ENCODE measurements at regions not wholly inside any gene's neighbourhood (a gene's known extent, or its start where the extent isn't known, plus 50 kb on each side); places are given as distances from the start of the nearest gene placed in this dataset.
"Not testable (repeated sequence)": the region's sequence is repeated elsewhere in the genome, so short reads cannot be mapped to it uniquely, and the experiment has no call there.

DNA sequence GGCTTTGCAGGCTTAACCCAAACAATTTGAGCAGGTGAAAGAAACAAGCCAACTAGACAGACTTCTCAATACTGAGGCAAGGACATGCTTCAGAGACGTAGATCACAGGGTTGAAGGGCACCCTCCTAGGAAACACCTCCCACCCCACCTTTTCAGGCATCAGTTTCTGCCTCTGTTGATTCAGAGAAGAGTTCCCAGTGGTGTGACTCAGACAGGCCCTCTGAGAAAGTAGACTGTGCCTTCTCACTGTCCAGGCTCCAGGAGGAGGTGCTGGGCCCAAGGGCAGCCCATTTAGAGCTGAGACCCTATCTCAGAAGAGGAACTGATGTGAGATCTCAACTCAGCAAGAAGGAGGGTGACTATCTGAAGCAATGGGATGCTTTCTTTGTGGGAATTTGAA, 108.1 kb downstream of the FAM50B start:
- in situ Hi-C loops (cut with MboI; ENCODE audit: low pct_unique_long_range_greater_than_20kb, low sequenced_read_pairs) = no loop called here
- DNase-seq = no peak

DNA sequence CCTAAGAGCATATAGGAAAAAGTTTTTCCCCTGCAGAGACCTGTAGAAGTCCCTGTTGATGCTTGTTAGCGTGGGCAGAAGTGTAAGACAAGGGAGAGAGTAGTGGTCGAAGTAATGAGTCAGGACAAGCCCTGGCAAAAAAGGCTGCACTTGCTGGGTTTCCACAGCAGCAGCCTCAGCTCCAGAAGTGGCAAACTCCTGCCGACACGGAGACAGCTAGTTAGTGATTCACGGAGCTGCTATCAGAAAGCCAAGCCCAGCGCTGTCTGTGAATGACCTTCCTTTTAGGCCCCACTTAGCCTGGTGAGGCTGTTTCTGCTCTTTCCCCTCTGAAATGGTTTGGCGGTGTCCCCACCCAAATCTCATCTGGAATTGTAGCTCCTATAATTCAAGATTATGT, 109.1 kb downstream of the FAM50B start:
- no peak for DNase-seq
- in situ Hi-C loops (cut with MboI; ENCODE audit: low pct_unique_long_range_greater_than_20kb, low sequenced_read_pairs) = no loop called here

DNA sequence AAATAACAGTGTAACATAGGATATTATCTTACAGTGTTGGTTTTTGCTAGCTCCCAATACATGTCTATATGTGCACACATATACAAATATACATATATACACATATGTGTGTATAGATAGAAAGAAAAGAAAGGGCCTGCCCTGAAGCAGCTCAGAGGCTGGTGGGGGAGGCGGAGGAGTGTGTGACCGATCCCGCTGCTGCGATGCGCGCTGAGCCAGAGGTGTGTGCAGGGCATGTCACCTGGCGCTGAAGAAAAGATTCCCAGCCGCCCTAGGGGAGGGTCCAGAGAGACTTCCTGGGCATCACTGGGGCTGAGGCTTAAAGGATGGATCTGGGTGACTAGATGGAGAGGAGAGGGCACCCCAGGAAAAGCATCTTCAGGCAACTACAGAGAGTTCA, 110.2 kb downstream of the FAM50B start:
- in situ Hi-C loops (cut with MboI; ENCODE audit: low pct_unique_long_range_greater_than_20kb, low sequenced_read_pairs) = no loop called here
- no peak for DNase-seq

DNA sequence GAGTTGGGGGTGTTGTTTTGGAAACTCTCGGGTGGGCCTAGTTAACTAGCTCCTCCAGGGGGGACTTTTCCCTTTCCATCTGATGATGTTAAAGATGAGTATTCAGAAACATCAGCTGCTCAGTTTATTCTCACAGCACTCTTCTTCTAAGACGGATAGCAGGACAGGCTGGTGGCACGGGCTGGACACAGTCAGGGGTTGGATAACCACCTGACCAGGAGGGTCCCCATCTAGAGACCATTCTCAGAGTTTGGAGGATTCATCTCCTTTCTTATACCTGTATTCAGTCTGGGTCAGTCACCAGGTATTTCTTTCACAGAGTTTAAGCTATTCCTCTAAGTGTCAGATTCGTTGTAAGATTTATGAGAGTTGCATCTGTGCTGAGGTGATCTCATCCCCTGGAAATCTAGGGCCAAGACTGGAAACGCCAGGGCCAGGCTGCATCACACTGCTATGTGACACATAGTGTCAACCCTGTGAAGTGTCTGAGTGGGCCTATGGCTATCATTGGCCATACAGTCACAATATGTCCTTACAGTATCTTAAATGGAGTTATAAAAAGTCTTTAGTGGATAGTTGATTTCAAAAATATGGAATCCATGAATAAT, 111.7 kb downstream of the FAM50B start:
- in situ Hi-C loops (cut with MboI; ENCODE audit: low pct_unique_long_range_greater_than_20kb, low sequenced_read_pairs) = no loop called here
- no peak for DNase-seq

DNA sequence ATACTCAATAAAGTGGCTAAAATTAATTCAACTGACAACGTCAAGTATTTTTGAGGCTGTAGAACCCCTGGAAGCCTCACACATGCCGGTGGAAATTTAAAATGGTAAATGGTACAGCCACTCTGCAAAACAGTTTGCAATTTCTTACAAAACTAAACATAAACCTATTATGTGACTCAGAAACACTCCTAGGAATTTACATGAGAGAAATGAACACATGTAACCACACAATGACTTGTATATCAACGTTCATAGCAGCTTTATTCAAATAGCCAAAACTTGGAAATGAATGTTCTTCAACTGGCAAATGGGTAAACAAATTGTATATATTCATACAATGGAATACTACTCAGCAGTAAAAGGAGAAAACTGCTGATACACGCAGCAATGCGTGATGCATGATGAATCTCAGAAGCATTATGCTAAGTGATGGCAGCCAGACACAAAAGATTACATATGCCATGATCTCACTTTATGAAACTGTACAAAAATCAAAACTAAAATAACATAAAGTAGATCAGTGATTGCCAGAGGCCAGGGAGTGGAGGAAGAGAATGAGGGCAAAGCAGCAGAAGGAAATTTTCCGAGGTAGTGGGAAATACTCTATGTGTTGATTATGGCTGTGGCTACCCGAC, 112.5 kb downstream of the FAM50B start:
- in situ Hi-C loops (cut with MboI; ENCODE audit: low pct_unique_long_range_greater_than_20kb, low sequenced_read_pairs) = no loop called here
- no peak for DNase-seq

DNA sequence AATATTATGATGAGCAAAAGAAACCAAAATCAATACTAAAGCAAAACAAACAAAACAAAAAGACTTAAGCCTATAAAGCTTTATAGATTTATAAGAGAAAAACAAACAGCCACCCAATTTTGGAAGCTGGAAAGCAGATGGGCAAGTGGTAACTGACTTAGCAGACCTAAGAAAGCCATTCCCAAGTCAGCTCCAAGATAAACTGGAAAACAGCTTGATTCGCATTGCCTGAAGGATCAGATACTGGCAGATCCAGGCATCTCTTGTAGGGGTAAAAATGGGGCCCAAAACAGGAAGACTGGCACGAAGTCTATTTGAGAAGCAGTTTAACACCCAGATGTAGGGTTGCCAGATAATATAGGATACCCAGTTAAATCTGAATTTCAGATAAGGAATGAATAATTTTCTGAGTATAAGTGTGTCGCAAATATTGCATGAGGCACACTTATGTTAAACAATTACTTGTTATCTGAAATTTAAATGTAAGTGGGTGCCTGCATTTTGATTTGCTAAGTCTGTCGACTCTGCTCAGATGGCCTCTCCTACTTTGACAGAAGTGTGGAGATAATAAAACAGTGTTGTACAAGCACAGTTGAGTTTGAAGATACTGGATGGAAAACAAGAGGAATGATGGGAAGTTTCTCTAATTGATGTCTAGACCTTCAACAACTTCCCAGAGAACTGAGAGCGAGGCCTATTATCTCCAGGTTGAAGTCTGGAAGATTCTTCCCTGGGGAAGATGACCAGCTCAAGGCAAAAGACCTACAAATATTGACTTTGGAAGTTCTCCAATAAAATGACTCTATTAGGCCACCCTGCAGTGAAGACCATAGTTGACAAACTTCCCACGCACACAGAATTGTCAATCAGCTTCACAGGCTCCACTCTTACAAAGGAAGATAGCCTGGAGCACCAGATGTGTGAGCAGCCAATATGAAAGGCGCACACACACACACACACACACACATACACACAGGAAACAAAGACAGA, 113.4 kb downstream of the FAM50B start:
- in situ Hi-C loops (cut with MboI; ENCODE audit: low pct_unique_long_range_greater_than_20kb, low sequenced_read_pairs) = no loop called here
- no peak for DNase-seq

DNA sequence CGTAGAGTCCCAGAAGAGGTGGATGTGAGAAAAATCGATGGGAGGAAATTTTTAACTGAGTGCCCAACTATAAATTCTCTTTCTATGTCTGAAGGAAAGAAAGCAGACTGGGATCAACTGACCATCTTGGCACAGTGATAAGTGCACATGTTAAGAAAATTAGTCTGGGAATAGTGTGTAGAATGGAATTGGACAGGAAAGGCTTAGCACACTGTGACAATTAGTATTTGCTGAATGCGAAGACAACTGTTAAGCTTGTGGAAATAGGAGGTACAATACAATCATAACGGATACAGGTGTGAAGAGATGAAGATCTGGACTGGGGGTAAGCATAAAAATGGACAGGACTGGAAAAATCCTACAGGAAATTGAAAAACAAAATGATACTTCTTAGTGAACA, 114.3 kb downstream of the FAM50B start:
- in situ Hi-C loops (cut with MboI; ENCODE audit: low pct_unique_long_range_greater_than_20kb, low sequenced_read_pairs) = no loop called here

DNA sequence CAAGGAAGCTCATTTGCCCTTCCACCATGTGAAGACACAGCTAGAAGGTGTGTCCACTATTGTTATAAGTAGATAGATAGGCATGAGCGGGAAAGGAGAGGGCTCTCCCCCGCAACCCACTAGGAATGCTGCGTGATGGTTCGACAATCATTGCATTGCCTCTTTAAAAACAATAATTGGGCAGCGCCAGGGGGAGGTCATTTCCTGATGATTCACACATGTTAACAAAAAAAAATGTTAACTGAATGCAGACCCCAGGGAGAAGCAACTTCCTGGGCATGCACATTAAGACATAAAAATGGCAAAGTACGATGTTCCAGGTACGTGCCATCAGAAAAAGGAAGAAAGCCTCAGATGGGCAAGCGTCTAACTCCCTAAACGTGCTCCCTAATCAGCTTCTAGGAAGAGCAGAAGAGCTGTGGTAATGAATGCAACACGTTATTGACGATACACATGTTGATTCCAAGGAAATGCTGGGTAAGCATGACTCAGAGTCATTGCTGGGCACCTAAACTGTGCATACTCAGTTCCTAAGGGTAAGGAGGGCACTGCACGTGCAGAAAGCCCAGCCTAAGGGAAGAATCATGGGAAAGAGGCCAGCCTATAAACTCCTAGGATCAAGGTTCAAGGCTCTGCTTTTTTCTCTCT, 113.7 kb downstream of the FAM217A start:
- in situ Hi-C loops (cut with MboI; ENCODE audit: low pct_unique_long_range_greater_than_20kb, low sequenced_read_pairs) = no loop called here
- no peak for DNase-seq

More for the DNA sequence above, 114.3 kb downstream of the FAM50B start:
- DNase-seq = no peak

DNA sequence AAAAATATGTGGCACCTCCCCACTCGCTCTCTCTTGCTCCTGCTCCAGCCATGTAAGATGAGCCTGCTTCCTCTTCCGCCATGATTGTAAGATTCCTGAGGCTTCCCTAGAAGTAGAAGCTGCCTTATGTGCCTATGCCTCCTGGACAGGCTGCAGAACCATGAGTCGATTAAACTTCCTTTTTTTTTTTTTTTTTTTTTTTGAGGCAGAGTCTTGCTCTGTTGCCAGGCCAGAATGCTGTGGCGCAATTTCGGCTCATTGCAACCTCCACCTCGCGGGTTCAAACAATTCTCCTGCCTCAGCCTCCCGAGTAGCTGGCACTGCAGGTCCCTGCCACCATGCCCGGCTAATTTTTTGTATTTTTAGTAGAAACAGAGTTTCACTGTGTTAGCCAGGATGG, 112.5 kb downstream of the FAM217A start:
- DNase-seq = no peak
- in situ Hi-C loops (cut with MboI; ENCODE audit: low pct_unique_long_range_greater_than_20kb, low sequenced_read_pairs) = no loop called here

DNA sequence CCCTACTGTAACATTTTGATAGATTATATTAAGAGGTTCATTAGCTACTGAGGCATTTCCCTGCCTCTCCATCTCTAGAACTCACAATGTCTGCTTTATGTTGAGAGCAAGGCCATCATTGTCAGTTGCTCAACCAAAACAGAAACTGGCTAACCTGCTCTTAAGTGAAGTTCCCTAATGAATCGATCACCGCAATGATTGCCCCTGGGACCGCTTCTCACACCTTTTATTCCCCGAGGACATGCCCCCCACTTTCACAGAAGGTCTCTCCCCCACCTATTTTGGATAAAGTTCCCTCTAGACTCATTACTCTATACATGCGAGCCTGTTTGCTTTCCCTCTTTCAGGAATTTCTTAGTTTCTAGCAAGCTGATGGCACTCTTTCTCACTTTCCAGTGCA, 108.8 kb downstream of the FAM217A start:
- no peak for DNase-seq
- in situ Hi-C loops (cut with MboI; ENCODE audit: low pct_unique_long_range_greater_than_20kb, low sequenced_read_pairs) = no loop called here

DNA sequence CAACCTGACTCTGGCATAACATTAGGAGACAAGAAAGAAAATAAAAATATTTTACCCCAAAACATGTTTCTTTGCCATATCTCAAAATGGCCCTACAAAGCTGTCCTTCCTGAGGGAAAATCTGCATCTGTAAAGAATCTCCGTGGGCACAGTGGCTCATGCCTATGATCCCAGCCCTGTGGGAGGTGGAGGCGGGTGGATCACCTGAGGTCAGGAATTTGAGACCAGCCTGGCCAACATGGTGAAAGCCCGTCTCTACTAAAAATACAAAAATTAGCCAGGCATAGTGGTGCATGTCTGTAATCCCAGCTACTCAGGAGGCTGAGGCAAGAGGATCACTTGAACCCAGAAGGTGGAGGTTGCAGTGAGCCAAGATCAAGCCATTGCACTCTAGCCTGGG, 105.8 kb downstream of the FAM217A start:
- DNase-seq; in situ Hi-C loops (cut with MboI; ENCODE audit: low pct_unique_long_range_greater_than_20kb, low sequenced_read_pairs): not testable (repeated sequence)

DNA sequence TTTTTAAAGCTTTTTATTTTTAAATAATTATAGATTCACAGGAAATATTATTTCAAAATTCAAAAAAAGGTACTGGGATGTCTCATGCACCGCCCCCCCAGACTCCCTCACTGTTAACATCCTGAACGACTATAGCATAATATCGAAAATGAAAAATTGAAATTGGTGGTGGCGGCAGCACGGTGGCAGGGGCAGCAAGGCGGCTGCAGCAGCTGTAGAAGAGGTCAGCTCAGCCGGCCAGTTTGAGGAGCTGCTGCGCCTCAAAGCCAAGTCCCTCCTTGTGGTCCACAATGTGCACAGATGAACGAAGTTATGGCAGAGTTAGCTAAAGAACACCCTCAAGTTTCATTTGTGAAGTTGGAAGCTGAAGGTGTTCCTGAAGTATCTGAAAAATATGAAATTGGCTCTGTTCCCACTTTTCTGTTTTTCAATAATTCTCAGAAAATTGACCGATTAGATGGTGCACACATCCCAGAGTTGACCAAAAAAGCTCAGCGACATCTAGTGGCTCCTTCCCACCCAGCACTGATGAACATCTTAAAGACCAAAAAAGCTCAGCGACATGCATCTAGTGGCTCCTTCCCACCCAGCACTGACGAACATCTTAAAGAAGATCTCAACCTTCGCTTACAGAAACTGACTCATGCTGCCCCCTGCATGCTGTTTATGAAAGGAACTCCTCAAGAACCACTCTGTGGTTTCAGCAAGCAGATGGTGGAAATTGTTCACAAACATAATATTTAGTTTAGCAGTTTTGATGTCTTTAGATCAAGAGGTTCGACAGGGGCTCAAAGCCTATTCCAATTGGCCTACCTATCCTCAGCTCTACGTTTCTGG, 100.8 kb downstream of the FAM217A start:
- in situ Hi-C loops (cut with MboI; ENCODE audit: low pct_unique_long_range_greater_than_20kb, low sequenced_read_pairs) = loop anchor here (25.0 kb wide), 2 partner anchors 241 to 691 kb away; no protein-coding TSS in a partner anchor

DNA sequence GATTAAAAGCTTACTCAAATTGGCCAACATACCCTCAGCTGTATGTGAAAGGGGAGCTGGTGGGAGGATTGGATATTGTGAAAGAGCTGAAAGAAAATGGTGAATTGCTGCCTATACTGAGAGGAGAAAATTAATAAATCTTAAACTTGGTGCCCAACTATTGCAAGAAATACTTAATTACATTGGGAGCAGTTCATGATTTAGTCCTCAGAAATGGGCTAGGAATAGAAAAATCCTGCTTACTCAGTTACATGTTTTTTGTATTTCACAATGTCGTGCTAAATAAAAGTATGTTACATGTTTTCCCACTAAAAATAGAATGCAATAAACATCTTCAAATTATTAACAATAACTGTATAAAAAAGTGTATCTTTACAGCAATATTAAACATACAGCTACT, 100.0 kb downstream of the FAM217A start:
- DNase-seq = not testable (repeated sequence)
- in situ Hi-C loops (cut with MboI; ENCODE audit: low pct_unique_long_range_greater_than_20kb, low sequenced_read_pairs) = loop anchor here (25.0 kb wide), 2 partner anchors 242 to 692 kb away; no protein-coding TSS in a partner anchor

More for the DNA sequence above, 100.8 kb downstream of the FAM217A start:
- peak; percentile 74 for DNase-seq

DNA sequence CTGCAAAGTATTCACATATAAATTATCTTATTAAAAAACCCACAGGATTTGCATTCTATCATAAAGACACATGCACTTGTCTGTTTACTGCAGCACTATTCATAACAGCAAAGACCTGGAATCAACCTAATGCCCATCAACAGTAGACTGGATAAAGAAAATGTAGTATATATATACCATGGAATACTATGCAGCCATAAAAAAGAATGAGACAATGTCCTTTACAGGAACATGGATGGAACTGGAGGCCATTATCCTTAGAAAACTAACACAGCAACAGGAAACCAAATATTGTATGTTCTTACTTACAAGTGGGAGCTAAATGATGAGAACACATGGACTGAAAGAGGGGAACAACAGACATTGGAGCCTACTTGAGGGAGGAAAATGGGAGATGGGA, 97.0 kb downstream of the FAM217A start:
- no peak for DNase-seq
- in situ Hi-C loops (cut with MboI; ENCODE audit: low pct_unique_long_range_greater_than_20kb, low sequenced_read_pairs) = loop anchor here (25.0 kb wide), 2 partner anchors 245 to 695 kb away; no protein-coding TSS in a partner anchor

DNA sequence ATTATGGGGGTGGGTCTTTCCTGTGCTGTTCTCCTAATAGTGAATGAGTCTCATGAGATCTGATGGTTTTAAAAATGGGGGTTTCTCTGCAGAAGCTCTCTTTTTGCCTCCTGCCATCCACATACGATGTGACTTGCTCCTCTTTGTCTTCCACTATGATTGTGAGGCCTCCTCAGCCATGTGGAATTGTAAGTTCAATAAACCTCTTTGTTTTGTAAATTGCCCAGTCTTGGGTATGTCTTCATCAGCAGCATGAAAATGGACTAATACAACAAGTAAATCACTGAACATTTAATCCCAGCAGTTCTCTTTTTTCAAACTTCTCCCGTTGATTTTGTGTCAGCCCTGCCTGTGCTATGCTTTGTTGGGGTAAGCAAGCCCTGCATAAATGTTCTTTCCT, 95.2 kb downstream of the FAM217A start:
- in situ Hi-C loops (cut with MboI; ENCODE audit: low pct_unique_long_range_greater_than_20kb, low sequenced_read_pairs) = loop anchor here (25.0 kb wide), 2 partner anchors 246 to 696 kb away; no protein-coding TSS in a partner anchor
- DNase-seq = no peak

DNA sequence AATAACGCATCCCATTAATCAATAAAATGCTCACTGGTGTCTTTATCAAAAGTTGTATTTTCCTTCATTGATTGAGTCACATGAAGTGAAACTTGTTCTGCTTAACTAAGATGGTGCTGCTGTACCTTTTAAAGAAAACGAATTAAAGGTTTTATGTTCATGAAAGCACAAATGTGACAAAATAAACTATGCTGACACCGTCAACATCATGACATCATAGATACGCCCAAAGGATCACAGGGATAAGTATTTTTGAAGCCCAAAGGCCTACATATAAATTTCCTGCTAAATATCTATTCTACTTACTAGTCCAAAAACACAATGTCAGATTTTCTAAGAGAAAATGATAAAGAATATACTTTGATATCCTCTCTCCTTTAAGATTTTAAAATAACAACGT, 94.4 kb downstream of the FAM217A start:
- in situ Hi-C loops (cut with MboI; ENCODE audit: low pct_unique_long_range_greater_than_20kb, low sequenced_read_pairs) = loop anchor here (25.0 kb wide), 2 partner anchors 247 to 697 kb away; no protein-coding TSS in a partner anchor
- DNase-seq = no peak

DNA sequence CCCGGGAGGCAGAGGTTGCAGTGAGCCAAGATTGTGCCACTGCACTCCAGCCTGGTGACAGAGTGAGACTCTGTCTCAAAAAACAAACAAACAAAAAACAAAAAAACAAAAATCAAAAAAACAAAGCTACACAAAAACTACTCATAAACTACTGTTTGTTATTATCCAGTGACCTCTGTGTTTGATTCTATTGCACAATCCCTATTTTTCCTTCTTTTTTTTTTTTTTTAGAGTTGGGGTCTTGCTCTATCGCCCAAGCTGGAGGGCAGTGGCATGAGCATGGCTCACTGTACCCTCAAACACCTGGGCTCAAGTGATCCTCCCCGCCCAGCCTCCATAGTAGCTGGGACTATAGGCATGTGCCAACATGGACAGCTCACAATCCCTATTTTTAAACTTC, 92.7 kb downstream of the FAM217A start:
- in situ Hi-C loops (cut with MboI; ENCODE audit: low pct_unique_long_range_greater_than_20kb, low sequenced_read_pairs) = loop anchor here (25.0 kb wide), 2 partner anchors 249 to 699 kb away; no protein-coding TSS in a partner anchor
- DNase-seq = no peak

DNA sequence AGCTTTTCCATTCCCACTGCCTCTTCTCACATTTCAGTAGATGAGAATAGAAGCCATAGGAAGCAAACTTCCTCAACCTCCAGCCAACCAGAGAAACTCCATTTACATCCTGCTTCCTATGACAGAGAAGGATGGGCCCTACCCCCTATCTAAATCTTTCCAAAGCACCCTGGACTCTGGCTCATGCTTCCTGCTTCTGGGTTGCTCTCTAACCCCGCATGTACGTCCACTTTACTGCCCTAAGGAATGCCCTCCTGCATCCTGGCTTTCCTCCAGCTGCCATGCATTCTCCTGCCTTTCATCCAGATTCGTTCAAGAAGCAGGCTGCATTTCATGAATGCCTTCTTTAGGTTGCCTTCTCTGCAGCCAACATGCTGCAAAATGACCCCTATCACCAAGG, 91.9 kb downstream of the FAM217A start:
- DNase-seq = no peak
- in situ Hi-C loops (cut with MboI; ENCODE audit: low pct_unique_long_range_greater_than_20kb, low sequenced_read_pairs) = loop anchor here (25.0 kb wide), 2 partner anchors 250 to 700 kb away; no protein-coding TSS in a partner anchor

Data from KBM-7 (cell line).